Ureter (tissue), 1 donor: ENCODE measurements at regions not wholly inside any gene's neighbourhood (a gene's known extent, or its start where the extent isn't known, plus 50 kb on each side); places are given as distances from the start of the nearest gene placed in this dataset.
"Not testable (repeated sequence)": the region's sequence is repeated elsewhere in the genome, so short reads cannot be mapped to it uniquely, and the experiment has no call there.

ENCODE experiments used
- DNase-seq: peaks from one replicate; pipeline ENCODE4 v3.0.0-alpha.2; 2020; ENCODE audit warnings: low spot score
- donor health status: DM: yes; HTN: yes; CAD: no.

- no peak for DNase-seq
These were observed 1411.1 kb downstream of the BRD1 start for GRCh38 chr22:48416396-48417224.

GRCh38 chr22:48415520-48415919 is 1412.2 kb downstream of the BRD1 start:
- DNase-seq: no peak

GRCh38 chr22:48414651-48415050 is 1413.0 kb downstream of the BRD1 start:
- no peak for DNase-seq

GRCh38 chr22:48412931-48413330 is 1414.7 kb downstream of the BRD1 start:
- not testable (repeated sequence) for DNase-seq

GRCh38 chr22:48410536-48410935 is 1417.1 kb downstream of the BRD1 start:
- DNase-seq: no peak

- peak; percentile 1 for DNase-seq
These were observed 1420.3 kb downstream of the BRD1 start for GRCh38 chr22:48407256-48407955.

GRCh38 chr22:48406161-48406560 is 1421.5 kb downstream of the BRD1 start:
- no peak for DNase-seq

GRCh38 chr22:48405741-48406140 is 1421.9 kb downstream of the BRD1 start:
- DNase-seq: peak; percentile 9

GRCh38 chr22:48404801-48405447 is 1422.7 kb downstream of the BRD1 start:
- DNase-seq: peak; percentile 31

- peak; percentile 33 for DNase-seq
These were observed 1423.9 kb downstream of the BRD1 start for GRCh38 chr22:48403521-48404403.

GRCh38 chr22:48402591-48403031 is 1425.1 kb downstream of the BRD1 start:
- peak; percentile 36 for DNase-seq

GRCh38 chr22:48401523-48401922 is 1426.2 kb downstream of the BRD1 start:
- DNase-seq: peak; percentile 5

GRCh38 chr22:48398181-48398905 is 1429.3 kb downstream of the BRD1 start:
- DNase-seq: peak; percentile 14

- DNase-seq: peak; percentile 10
These were observed 1430.0 kb downstream of the BRD1 start for GRCh38 chr22:48397531-48398180.

- peak; percentile 22 for DNase-seq
These were observed 1430.7 kb downstream of the BRD1 start for GRCh38 chr22:48396785-48397530.

GRCh38 chr22:48396091-48396784 is 1431.4 kb downstream of the BRD1 start:
- peak; percentile 28 for DNase-seq

- peak; percentile 8 for DNase-seq
These were observed 1432.5 kb downstream of the BRD1 start for GRCh38 chr22:48395201-48395600.

- peak; percentile 32 for DNase-seq
These were observed 1432.9 kb downstream of the BRD1 start for GRCh38 chr22:48394787-48395186.

GRCh38 chr22:48393885-48394284 is 1433.8 kb downstream of the BRD1 start:
- peak; percentile 8 for DNase-seq
